GM18517 (cell line): ENCODE measurements at regions not wholly inside any gene's neighbourhood (a gene's known extent, or its start where the extent isn't known, plus 50 kb on each side); places are given as distances from the start of the nearest gene placed in this dataset.

Experiments
- ATAC-seq: cut with Tn5 transposase; IDR thresholded peaks from one replicate; pipeline ENCODE4 v1.9.1; 2021; ENCODE audit warnings: mild to moderate bottlenecking, moderate library complexity; ENCODE audit not compliant: unreplicated experiment

DNA sequence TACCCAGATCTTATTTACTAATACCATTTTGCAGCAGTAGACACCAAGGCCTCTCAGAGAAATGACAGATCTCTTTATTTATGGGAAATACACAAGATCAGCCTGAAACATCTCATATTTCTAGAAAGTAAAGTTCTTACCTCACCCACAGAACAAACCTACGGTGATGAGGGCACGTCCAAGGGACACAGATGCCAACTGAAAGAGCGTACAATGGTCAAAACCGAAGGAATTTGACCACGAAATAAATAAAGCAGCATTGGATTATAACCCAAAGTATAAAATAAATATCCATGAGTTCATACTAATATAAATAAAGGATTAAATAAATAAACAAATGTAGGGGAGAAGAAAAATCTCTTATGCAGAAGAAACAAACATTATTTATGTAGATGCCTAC, 747.0 kb downstream of the TNS3 start:
- no peak for ATAC-seq

- no peak for ATAC-seq
Observed at GRCh38 chr7:46833197-46833596, 748.7 kb downstream of the TNS3 start.

DNA sequence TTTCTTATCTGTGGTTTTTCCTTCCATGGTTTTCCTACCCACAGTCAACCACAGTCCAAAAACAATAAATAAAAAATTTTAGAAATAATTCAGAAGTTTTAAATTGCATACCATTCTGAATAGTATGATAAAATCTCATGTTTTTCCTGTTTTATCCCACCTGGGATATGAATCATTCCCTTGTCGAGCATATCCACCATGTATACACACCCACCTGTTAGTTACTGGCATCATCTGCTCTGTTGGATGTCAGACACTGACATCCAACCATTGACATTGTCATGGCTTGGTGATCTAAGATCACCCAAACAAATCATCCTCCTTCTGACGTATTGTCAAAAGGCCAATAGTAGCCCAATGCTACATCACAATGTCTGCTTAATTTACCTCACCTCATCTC, 749.8 kb downstream of the TNS3 start:
- no peak for ATAC-seq

DNA sequence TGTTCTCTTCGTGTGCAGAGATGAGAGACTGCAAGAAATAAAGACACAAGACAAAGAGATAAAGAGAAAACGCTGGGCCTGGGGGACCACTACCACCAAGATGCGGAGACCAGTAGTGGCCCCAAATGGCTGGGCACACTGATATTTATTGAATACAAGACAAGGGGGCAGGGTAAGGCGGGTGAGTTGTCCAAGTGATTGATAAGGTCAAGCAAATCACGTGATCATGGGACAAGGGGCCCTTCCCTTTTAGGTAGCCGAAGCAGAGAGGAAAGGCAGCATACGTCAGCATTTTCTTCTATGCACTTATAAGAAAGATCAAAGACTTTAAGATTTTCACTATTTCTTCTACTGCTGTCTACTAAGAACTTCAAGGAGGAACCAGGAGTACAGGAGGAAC, 762.1 kb downstream of the TNS3 start:
- no peak for ATAC-seq

GRCh38 chr7:46814516-46815250, 767.2 kb downstream of the TNS3 start:
- no peak for ATAC-seq

DNA sequence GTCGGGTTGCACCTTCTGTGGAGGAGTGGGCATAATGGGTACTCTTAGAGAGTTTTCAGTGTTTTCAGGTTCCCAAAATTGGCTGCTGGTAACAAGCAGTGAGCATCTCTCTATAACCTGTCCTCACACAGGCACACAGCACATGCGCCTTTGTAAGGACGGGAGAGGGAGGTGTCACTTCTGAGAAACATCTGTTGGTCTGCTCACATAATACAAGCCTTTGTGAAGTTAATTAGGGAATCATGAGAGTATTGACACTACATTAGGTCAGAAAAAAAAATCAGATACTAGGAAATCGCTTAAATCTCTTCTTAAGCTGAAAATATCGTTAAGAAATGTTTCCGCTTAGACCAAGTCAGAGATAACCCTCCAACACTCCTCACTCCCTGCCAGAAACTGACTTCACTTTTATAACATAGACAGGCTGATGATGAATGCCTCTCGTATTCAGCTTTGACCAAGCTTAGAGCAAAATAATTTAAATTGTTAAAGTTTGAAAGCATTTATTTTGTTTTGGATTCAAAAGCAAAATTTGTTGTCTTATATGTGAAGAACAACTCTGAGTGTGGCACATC, 769.7 kb downstream of the TNS3 start:
- no peak for ATAC-seq

GRCh38 chr7:46811529-46811928, 770.4 kb downstream of the TNS3 start:
- no peak for ATAC-seq

DNA sequence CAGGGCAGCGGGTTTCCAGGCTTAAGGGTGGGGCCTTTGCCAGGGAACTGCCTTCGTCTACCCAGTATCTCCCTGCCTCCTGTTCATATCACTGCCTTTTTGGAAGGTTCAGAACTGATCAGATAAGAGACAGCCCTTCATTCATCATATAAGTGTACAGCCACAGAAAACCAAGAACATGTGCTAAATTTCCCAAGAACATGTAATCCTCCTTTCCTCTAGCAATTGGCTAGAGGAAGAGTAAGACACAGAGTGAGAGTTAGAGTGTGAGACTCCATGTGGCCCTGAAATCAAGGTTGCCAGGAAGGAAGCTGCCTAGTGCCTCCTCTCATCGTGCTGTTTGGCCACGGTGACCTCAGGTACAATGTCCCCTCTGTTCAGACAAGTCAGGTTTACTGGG, 770.9 kb downstream of the TNS3 start:
- ATAC-seq: no peak

GRCh38 chr7:46809886-46810285, 772.0 kb downstream of the TNS3 start:
- no peak for ATAC-seq

GRCh38 chr7:46806856-46807255, 775.1 kb downstream of the TNS3 start:
- ATAC-seq: no peak

DNA sequence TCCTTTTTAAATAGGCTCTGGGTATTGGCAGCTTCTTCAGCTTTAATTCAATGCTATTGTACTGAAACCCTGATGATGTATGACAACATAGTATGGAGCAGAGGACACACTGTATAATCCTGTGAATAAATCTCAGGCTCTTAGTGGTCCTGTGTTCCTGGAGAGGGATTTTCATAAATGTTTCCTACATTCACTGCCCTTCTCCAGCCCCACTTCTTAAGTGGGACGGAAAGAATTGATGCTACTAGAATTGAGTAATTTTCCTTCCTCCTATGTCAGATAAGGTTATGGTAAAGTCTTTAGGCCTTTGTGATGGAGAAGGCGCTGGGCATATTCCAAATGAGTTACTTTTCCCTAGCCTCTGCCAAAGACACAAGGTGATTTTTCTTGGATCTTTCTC, 779.4 kb downstream of the TNS3 start:
- ATAC-seq: no peak

DNA sequence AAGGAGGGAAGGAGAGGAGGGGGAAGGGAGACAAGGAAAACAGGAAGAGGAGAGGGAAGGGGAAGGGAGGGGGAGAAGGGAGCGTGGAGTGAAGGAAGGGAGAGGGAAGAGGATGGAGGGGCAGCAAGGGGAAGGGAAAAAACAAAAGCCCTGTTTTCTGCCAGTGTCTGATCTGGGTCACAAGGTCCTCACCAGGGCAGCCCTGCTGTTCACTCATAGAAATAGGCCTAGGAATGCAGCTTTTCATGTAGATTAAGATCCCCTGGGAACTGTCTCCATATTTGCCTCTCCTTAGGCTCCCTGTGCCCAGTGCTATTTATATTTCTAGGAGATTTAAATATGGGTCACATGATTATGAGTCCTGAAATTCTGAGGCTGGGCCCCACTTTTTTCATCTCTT, 790.7 kb downstream of the TNS3 start:
- no peak for ATAC-seq

GRCh38 chr7:46786995-46787394, 794.9 kb downstream of the TNS3 start:
- no peak for ATAC-seq

- no peak for ATAC-seq
Observed at GRCh38 chr7:46786221-46786954, 795.5 kb downstream of the TNS3 start.

GRCh38 chr7:46784732-46785131, 797.2 kb downstream of the TNS3 start:
- ATAC-seq: no peak

DNA sequence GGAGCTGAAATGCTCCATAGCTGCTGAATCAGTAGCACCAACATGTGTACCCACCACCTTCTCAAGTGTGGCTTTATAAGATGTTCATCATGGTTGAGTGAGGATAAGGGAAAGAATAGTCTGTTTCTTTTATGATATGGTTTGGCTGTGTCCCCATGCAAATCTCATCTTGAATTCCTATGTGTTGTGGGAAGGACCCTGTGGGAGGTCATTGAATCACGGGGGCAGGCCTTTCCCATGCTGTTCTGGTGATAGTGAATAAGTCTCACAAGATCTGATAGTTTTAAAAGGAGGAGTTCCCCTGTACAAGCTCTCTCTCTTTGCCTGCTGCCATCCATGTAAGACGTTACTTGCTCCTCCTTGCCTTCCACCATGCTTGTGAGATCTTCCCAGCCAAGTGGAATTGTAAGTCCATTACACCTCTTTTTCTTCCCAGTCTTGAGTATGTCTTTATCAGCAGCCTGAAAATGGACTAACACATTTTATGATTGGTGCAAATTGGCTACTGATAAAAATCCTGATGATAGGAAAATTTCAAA, 799.9 kb downstream of the TNS3 start:
- no peak for ATAC-seq

GRCh38 chr7:46776790-46777189, 805.1 kb downstream of the TNS3 start:
- ATAC-seq: no peak

DNA sequence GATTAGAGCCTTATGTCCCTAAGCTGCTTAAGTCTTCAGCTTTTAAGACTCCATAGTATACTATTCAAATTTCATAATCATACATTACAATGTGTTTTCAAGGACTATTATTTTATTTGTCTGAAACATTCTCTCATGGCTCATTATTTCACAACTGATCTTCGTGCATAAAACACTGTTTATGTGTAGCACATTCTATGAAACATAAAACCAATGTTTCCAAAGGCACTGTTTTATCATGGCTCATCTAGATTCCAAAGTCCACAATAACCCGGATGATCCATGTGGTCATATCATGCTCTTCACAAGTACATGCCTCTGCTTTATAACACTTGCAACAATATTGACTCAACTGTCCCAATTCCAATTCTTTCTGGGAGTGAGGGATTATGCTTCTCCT, 806.1 kb downstream of the TNS3 start:
- ATAC-seq: no peak

- ATAC-seq: no peak
Observed at GRCh38 chr7:46775020-46775419, 806.9 kb downstream of the TNS3 start.

DNA sequence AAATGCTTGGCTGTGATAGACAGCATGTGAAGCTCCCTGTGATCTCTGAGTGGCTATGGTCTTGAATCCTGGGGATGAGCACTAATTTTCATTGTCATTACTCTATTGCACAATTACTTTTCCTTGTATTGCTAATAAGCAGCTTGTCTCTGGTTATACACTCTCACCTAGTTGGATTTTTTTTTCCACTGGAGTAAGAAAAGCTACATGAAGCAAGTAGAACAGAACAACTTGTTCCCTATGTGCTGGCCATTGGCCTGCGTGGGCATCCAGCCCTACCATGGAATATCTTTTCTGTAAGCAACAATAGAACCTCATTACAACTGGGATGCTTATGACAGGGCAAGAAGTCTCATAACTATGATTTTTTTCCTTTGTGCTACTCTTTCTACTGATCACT, 807.4 kb downstream of the TNS3 start:
- ATAC-seq: no peak

GRCh38 chr7:46772776-46773175, 809.1 kb downstream of the TNS3 start:
- ATAC-seq: no peak

DNA sequence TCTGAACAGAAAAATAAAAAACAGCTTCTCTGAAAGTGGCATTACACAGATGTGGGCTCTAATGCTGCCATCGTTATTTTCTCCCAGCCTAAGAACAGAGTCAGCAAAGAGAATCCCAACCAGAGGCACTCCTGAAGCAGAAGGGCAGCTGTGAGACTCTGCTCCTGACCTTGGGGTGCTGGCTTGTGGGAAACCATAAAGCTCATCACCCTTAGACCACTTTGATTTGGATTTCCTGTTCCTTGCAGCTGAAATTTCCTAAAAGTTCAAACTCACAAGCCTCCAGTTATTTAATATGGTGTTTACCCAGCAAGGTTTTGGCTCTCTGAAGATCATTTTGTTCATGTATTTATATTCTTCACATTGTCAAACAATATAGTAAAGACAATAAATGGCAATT, 814.8 kb downstream of the TNS3 start:
- no peak for ATAC-seq
